Tibial nerve (tissue), 3 donors: ENCODE measurements at regions not wholly inside any gene's neighbourhood (a gene's known extent, or its start where the extent isn't known, plus 50 kb on each side); places are given as distances from the start of the nearest gene placed in this dataset.

ENCODE experiments used
- CTCF ChIP-seq, 5 experiments: fragments of 200-600 bp in 3 of 5; fragments of 450-650 bp in 2 of 5; sonication (generic) in 3 of 5; IDR thresholded peaks; one replicate each; pipeline ENCODE4 v1.5.1; 2016 to 2019; ENCODE audit warnings: antibody characterized with exemption in 5 of 5, mild to moderate bottlenecking in 3 of 5, moderate library complexity in 2 of 5
- POLR2A ChIP-seq, 2 donors: fragments of 450-650 bp; IDR thresholded peaks; one replicate each; pipeline ENCODE4 v1.6.1; 2017; ENCODE audit warnings: antibody characterized with exemption in 2 of 2, mild to moderate bottlenecking in 2 of 2, moderate library complexity in 2 of 2

- TF ChIP-seq CTCF (IDR thresholded peaks at IDR 0.05) (no peak), POLR2A (IDR thresholded peaks at IDR 0.05) (no peak)
Measured at GRCh38 chr12:77577791-77578190, 252.9 kb upstream of the NAV3 start.
